Parathyroid adenoma (tissue), 2 donors: ENCODE measurements at regions not wholly inside any gene's neighbourhood (a gene's known extent, or its start where the extent isn't known, plus 50 kb on each side); places are given as distances from the start of the nearest gene placed in this dataset.

Experiments
- H2AFZ ChIP-seq: fragments of 300-600 bp; sonication (generic); one replicate; pipeline ENCODE4 v1.7.0; 2017; ENCODE audit warnings: antibody characterized with exemption, mild to moderate bottlenecking
- H3K27ac ChIP-seq: fragments of 300-600 bp; sonication (generic); one replicate; pipeline ENCODE4 v1.7.0; 2017
- H3K27me3 ChIP-seq: fragments of 300-600 bp; sonication (generic); one replicate; pipeline ENCODE4 v1.7.0; 2017; ENCODE audit warnings: low read length; ENCODE audit not compliant: control insufficient read depth, insufficient read depth
- H3K36me3 ChIP-seq: fragments of 300-600 bp; sonication (generic); one replicate; pipeline ENCODE4 v1.7.0; 2017; ENCODE audit warnings: low read length; ENCODE audit not compliant: control insufficient read depth, insufficient read depth
- H3K4me1 ChIP-seq: fragments of 300-600 bp; sonication (generic); one replicate; pipeline ENCODE4 v1.7.0; 2017; ENCODE audit warnings: control low read depth
- H3K4me2 ChIP-seq: fragments of 300-600 bp; sonication (generic); one replicate; pipeline ENCODE4 v1.7.0; 2017; ENCODE audit warnings: low read length
- H3K4me3 ChIP-seq: fragments of 300-600 bp; sonication (generic); one replicate; pipeline ENCODE4 v1.7.0; 2017; ENCODE audit warnings: low read depth, low read length
- H3K79me2 ChIP-seq: fragments of 300-600 bp; sonication (generic); one replicate; pipeline ENCODE4 v1.7.0; 2017; ENCODE audit warnings: control low read depth
- H3K9ac ChIP-seq: fragments of 300-600 bp; sonication (generic); one replicate; pipeline ENCODE4 v1.7.0; 2017; ENCODE audit warnings: mild to moderate bottlenecking
- H3K9me3 ChIP-seq: fragments of 300-600 bp; sonication (generic); one replicate; pipeline ENCODE4 v1.7.0; 2017; ENCODE audit warnings: low read length; ENCODE audit not compliant: control insufficient read depth
- TF ChIP-seq, protein P1 (sequence below): fragments of 300-600 bp; sonication (generic); IDR thresholded peaks from one replicate; pipeline ENCODE4 v1.7.0; 2017; ENCODE audit warnings: antibody characterized with exemption, mild to moderate bottlenecking
- donor health status: primary hyperparathyroidism.

GRCh38 chr5:124796495-124796894, 50.1 kb upstream of the ZNF608 start:
- no peaks in the 10 kb centered on the region for H3K79me2 ChIP-seq
- no peaks in the 10 kb centered on the region for H3K27me3 ChIP-seq

GRCh38 chr5:124797665-124798087, 51.2 kb upstream of the ZNF608 start:
- no peak overlapping the region for H3K27ac ChIP-seq
- TF ChIP-seq, protein P1, sequence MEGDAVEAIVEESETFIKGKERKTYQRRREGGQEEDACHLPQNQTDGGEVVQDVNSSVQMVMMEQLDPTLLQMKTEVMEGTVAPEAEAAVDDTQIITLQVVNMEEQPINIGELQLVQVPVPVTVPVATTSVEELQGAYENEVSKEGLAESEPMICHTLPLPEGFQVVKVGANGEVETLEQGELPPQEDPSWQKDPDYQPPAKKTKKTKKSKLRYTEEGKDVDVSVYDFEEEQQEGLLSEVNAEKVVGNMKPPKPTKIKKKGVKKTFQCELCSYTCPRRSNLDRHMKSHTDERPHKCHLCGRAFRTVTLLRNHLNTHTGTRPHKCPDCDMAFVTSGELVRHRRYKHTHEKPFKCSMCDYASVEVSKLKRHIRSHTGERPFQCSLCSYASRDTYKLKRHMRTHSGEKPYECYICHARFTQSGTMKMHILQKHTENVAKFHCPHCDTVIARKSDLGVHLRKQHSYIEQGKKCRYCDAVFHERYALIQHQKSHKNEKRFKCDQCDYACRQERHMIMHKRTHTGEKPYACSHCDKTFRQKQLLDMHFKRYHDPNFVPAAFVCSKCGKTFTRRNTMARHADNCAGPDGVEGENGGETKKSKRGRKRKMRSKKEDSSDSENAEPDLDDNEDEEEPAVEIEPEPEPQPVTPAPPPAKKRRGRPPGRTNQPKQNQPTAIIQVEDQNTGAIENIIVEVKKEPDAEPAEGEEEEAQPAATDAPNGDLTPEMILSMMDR, result no peak
- H3K27me3 ChIP-seq, result no peaks in the 10 kb centered on the region
- H3K4me1 ChIP-seq, result no peaks in the 10 kb centered on the region
- H3K4me2 ChIP-seq, result no peak overlapping the region
- no peak overlapping the region for H3K9ac ChIP-seq
- no peaks in the 10 kb centered on the region for H3K9me3 ChIP-seq
- no peak overlapping the region for H2AFZ ChIP-seq
- H3K36me3 ChIP-seq, result no peaks in the 10 kb centered on the region
- no peak overlapping the region for H3K4me3 ChIP-seq
- H3K79me2 ChIP-seq, result no peaks in the 10 kb centered on the region

More at GRCh38 chr5:124796495-124796894, 50.1 kb upstream of the ZNF608 start:
- no peaks in the 10 kb centered on the region for H3K36me3 ChIP-seq
- H3K9ac ChIP-seq, result no peak overlapping the region
- no peak overlapping the region for H2AFZ ChIP-seq
- H3K4me2 ChIP-seq, result no peak overlapping the region
- TF ChIP-seq, protein P1, result no peak
- no peaks in the 10 kb centered on the region for H3K9me3 ChIP-seq
- H3K27ac ChIP-seq, result no peak overlapping the region
- no peak overlapping the region for H3K4me3 ChIP-seq
- no peaks in the 10 kb centered on the region for H3K4me1 ChIP-seq

DNA sequence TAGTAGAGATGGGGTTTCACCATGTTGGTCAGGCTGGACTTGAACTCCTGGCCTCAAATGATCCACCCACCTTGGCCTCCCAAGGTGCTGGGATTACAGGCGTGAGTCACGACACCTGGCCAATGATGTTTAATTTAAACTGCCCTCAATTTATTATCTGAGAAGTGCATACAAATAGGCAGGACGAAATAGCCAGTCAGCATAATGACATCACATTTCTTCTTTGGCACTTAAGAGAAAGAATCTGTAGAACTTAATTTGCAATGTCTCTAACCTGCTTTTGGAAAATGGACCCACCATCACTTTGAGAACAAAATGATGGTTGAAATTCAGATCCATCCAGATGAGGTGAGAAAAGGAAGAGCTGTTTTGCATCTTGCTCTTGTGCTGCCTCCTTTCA, 52.5 kb upstream of the ZNF608 start:
- no peaks in the 10 kb centered on the region for H3K9me3 ChIP-seq
- no peaks in the 10 kb centered on the region for H3K4me1 ChIP-seq
- H3K9ac ChIP-seq, result no peak overlapping the region
- TF ChIP-seq, protein P1, result no peak
- no peak overlapping the region for H3K27ac ChIP-seq
- H3K36me3 ChIP-seq, result no peaks in the 10 kb centered on the region
- no peaks in the 10 kb centered on the region for H3K27me3 ChIP-seq
- H2AFZ ChIP-seq, result no peak overlapping the region
- H3K4me2 ChIP-seq, result no peak overlapping the region
- H3K79me2 ChIP-seq, result no peaks in the 10 kb centered on the region
- no peak overlapping the region for H3K4me3 ChIP-seq

DNA sequence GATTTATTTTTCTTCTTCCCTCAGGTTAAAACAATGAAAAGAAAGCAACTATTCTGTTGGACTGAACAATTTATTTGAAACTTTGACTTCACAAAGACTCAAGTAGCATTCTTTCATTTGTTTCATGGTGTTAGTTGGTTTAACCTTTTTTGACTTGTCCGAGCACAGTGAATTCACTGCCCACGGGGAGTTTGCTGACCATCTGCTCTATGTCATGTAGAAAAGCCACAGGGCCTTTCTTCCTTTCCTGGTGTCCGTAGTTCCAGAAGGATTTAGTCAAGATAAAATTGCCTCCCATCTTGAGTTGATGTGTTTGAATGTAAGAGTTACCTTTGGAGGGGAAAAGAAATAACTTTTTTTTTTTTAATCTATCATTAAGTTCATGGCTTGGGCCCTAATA, 55.1 kb upstream of the ZNF608 start:
- H3K9ac ChIP-seq, result no peak overlapping the region
- peaks cover 3% of the 10 kb centered on the region for H3K4me1 ChIP-seq
- H3K4me2 ChIP-seq, result no peak overlapping the region
- H3K27me3 ChIP-seq, result no peaks in the 10 kb centered on the region
- H3K4me3 ChIP-seq, result no peak overlapping the region
- H2AFZ ChIP-seq, result no peak overlapping the region
- no peaks in the 10 kb centered on the region for H3K36me3 ChIP-seq
- TF ChIP-seq, protein P1, result no peak
- no peaks in the 10 kb centered on the region for H3K79me2 ChIP-seq
- H3K9me3 ChIP-seq, result no peaks in the 10 kb centered on the region
- no peak overlapping the region for H3K27ac ChIP-seq

- Histone ChIP-seq H2AFZ (no peak overlapping the region), H3K36me3 (no peaks in the 10 kb centered on the region), H3K27me3 (no peaks in the 10 kb centered on the region), H3K27ac (no peak overlapping the region), H3K4me2 (no peak overlapping the region), H3K4me1 (peaks cover 8% of the 10 kb centered on the region), H3K9me3 (no peaks in the 10 kb centered on the region), H3K4me3 (no peak overlapping the region), H3K9ac (no peak overlapping the region), H3K79me2 (no peaks in the 10 kb centered on the region)
- TF ChIP-seq, protein P1, result no peak
Observed at GRCh38 chr5:124803617-124804323, 57.3 kb upstream of the ZNF608 start.
